Femur (tissue), 1 donor: ENCODE measurements at regions not wholly inside any gene's neighbourhood (a gene's known extent, or its start where the extent isn't known, plus 50 kb on each side); places are given as distances from the start of the nearest gene placed in this dataset.
"Not testable (repeated sequence)": the region's sequence is repeated elsewhere in the genome, so short reads cannot be mapped to it uniquely, and the experiment has no call there.

Experiments used
- DNase-seq: peaks from one replicate; pipeline ENCODE4 v3.0.0-alpha.2; 2017

DNA sequence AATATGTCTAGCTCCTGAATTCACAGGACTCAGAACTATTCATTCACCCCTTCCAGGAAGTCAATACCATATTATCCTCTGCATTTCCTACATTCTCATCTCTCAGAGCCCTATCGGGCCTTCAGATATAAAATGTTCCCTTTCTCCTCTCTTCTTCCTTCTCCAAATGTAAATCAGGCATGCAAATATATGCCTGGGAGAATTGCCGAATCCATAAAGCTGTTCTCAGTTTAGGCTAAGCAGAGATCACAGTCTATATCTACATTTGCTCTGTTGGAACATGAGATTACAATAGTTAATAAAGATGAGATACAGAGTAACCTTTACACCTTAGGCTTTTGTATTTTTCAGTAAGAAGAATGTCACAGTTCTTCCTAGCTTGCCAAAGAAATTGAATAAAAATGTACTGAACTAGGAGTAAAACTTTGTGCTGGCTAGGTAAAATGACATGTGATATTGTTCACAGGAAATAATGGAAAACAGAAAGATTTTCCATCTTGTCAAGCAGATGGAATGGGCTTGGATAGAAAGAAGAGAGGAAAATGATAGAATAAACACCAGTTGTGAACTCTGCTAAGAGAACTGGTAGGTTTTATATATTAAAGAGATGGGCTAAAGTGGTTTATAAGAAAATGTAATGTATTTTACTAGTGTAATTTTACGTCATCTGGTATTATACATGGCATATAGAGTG, 161.5 kb downstream of the NRIP1 start:
- DNase-seq = no peak

DNA sequence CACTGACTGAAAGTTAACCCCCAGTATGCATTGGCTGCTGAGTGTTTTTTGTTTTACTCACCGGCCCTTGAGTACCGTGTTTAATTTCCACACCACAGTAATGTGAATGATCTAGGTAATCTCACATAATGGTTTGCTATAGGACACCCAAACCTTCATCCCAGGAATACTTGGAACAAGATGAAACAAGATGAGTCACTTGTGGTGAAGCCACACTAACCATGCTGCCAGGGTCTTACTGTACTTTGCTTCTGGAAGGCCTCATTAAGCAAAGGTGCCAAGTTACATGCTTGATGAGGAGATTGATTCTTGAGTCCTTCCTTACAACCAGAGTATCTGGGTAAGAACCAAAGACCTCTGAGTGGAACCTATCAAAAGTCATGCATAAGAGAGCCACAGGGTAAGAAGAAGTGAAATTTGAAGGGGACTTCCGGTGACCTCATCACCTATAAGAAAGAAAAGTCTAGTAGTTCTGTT, 163.3 kb downstream of the NRIP1 start:
- DNase-seq = no peak

DNA sequence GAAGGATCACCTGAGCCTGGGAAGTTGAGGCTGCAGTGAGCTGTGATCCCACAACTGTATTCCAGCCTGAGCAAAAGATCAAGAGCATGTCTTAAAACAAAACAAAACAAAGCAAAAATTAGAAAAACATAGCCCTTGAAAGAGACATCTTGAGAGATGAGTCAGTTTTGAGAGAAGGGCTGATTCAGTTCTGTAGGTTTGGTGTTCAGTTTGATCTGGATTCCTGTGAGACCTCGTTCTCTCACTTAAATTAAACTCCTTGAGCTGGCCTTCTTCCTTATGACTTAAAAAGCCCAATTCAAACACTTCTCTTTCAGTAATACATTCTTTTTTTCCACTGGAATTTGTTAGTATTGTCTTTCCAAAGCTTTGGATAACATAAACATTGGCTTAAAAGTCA, 164.2 kb downstream of the NRIP1 start:
- DNase-seq = no peak

DNA sequence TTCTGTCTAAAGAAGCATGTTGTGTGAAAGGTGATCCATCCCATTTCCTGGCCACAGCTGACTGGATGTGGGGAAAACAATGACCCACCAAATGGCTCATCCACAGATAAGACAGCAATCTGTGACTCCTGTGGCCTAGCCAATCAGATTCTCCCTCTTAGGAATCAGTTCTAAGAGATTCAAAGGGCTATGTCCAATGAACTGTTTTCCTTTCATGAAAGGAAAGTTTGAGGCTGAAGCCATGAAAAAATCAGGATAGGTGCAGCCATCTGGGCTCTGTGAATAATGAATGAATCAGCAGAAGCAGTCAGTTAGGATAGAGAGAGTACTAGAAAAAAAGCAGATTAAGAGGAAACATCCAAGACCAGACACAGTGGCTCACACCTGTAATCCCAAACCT, 164.7 kb downstream of the NRIP1 start:
- DNase-seq = no peak

DNA sequence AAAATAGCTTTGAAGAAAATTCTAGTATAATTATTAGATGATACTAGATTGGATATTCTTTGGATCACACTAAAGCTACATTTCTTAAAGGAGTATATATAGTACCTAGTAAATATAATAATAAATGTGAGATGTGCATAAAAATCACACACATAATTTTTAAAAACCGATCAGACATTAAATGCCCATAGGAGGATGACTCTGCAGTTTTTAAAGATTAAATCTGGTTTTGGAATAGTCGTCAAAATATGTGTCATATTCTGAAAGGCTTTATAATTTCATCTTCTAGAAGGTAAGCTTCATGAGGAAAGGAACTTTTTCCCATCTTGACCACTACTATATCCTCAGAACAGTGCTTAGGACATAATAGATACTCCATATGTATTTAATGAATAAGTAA, 169.0 kb downstream of the NRIP1 start:
- no peak for DNase-seq

DNA sequence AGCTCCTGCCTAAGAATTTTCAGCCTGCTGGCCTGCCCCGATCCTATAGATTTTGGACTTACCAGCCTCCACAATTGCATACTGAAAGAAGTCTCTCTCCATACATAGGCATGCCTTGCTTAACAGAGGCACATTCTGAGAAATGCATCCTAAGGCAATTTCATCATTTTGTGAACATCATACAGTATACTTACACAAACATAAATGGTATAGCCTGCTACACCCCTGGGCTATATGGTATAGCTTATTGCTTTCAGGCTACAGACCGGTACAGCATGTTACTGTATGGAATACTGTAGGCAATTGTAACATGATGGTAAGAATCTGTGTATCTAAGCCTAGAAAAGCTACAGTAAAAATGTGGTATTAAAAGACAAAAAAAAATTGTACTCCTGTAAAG, 174.7 kb downstream of the NRIP1 start:
- no peak for DNase-seq

DNA sequence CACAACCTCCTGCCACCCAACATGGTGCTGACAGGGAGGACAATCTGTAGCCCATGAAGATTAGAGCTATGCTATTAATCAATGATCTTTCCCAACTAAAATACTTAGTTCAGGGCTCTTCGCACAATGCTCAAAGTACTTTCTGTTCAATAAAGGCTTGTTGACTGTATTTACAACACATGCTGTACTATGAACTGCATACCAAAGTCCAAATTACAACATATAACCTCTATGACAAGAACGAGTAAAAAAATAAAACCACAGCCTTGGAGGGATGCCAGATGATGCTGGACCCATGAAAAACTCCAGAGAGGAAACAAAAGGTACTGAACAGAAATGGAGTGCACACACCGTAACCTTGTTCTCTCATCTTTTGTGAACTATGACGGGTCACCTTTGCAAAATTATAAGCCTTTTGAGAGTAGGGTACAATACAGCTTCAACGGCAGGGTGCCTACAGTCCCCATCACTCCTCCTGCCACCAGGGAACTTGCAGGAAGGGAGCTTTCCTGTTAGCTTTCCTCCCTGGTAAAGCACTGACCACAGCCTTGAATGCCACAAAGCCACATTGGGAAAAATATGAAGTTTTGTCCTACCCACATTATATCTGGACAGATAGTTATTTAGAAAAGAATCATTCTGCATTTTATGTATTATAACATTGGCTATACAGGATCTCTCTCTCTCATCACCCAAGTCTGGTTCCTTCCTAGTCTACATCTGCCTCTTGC, 175.6 kb downstream of the NRIP1 start:
- DNase-seq = peak; percentile 19

DNA sequence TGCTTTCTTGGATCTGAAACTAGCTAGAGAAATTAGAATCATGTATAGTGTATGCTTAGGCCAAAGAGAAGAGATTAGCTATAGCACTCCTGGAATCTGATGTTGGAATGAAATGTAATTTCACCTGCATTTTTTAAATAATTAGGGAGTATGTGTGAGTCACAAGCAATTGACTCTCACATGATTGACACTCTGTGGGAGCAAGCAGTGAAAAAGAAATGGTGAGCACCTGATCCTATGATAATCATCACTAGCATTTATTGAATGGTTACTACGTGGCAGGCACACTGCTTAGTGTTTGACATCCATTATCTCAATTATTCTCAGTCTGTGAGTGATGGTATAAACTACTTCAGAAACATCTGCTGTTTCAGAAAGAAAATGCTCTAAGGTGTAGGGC, 176.6 kb downstream of the NRIP1 start:
- no peak for DNase-seq

DNA sequence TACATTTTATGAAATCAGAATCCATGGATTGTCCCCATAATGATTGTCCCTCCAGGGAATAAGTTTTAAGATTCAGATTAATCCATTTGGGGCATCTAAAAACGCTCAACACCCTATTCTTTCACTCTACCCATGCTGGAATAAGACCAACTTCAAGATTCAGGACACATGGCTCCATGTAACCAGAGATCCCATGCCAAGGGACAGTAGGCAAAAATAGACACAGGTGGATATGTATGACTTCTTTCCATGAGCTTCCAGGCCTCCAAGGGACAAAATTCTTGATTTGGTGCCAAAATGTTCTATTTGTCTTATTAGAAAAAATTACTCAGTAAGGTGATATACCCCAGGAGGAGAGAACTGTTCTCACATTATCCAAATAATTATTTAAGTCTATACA, 178.8 kb downstream of the NRIP1 start:
- DNase-seq = no peak

DNA sequence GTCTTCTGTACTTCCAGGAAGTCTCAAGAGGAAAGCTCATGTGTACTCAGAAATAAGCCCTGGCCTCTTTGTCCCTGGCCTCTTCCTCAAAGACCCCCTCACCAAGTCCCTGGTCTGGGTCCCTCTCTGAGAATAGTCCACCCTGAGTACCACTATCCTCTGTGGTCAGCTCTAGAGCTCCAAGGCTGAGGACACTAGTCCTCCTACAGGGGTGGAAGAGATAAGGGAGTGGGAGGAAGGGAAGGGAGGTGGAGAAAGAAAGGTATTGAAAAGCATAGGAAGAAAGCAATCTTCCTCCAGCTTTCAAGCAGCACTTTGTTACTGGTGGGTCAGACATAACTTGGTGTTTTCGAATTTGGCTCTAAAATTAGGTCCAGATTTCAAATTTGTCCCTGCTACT, 181.4 kb downstream of the NRIP1 start:
- no peak for DNase-seq

DNA sequence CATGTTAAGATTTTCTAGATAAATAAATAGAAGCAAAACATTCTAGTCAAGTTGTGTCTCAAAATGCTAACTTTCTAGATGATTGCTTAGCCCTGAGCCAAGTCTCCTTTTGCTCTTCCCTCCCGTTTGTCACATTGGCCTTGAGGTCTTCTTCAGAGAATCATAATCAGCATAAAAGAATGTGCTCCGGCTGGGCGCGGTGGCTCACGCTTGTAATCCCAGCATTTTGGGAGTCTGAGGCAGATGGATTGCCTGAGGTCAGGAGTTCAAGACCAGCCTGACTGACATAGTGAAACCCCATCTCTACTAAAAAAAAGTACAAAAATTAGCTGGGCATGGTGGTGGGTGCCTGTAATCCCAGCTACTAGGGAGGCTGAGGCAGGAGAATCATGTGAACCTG, 182.3 kb downstream of the NRIP1 start:
- DNase-seq = not testable (repeated sequence)

DNA sequence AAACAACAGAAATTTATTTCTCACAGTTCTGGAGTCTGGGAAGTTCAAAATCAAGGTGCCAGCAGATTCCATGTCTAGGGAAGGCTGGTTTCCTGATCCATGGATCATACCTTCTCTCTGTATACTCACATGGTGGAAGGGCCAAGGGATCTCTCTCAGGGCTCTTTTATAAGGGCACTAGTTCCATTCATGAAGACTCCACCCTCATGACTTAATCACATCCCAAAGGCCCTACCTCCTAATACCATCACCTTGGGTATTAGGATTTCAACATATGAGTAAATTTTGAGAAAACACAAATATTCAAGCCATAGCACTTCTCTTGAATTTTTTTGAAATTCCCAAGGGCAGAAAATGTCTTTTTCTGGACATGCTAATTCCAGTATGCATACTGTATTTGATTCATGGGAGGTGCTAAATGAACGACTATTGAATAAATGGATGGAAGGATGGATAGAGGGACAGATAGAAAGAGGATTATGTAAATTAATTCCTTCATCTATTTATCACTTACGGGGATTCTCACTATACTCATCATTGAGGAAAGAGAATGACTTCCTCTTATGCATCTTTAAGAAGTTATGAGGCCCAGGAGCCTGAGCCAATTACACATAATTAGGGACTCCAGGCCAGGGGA, 182.8 kb downstream of the NRIP1 start:
- no peak for DNase-seq

DNA sequence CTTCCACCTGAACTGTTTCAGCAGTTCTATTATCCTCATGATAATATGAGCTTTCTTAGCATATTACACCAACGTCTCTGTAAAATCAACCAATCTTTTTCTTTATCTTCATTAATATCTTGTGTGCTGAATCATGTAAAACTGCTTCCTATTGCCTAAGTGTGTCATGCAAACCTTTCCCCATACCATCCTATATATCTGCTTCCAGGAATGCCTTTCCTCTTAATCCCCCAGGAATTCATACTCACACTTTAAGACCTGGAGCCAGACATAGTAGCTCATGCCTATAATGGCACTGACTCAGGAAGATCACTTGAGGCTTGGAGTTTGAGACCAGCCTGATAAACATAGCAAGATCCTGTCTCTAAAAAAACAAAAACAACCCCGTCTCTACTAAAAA, 183.9 kb downstream of the NRIP1 start:
- no peak for DNase-seq

DNA sequence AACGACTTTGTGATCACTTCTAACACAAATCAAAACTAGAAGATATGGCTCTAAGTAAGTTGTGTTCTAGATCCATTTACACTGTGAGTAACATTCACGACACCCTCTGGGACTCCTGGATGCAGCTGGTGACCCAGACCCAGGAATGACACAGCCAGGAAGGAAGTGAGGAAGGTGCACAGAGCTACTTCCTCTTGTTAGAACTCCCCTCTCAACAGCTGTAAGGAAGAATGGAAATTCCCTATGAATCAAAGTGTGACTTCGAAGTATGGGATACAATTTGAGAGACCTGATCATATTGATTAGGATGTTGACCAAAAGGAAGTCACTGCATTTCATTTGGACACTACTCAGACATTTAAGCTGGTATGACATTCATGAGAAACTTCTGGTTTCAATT, 185.3 kb downstream of the NRIP1 start:
- DNase-seq = no peak

DNA sequence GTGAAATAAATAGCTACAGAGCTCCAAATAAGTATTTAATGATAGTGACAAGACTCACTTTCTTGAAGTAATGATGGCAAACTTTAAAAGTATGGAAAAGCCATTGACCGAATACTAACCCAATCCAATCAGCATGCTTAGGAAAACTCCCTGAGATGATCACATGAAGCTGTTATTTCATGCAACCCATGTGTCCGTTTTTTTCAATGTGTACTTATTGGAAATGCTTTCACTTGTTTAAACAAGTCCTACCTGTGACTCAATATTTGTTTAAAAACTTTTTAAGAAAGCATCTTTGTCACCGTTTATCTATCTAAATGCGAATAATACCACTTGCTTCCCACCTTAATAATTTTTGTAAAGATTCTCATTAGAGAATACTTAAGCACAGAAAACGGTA, 185.8 kb downstream of the NRIP1 start:
- no peak for DNase-seq

DNA sequence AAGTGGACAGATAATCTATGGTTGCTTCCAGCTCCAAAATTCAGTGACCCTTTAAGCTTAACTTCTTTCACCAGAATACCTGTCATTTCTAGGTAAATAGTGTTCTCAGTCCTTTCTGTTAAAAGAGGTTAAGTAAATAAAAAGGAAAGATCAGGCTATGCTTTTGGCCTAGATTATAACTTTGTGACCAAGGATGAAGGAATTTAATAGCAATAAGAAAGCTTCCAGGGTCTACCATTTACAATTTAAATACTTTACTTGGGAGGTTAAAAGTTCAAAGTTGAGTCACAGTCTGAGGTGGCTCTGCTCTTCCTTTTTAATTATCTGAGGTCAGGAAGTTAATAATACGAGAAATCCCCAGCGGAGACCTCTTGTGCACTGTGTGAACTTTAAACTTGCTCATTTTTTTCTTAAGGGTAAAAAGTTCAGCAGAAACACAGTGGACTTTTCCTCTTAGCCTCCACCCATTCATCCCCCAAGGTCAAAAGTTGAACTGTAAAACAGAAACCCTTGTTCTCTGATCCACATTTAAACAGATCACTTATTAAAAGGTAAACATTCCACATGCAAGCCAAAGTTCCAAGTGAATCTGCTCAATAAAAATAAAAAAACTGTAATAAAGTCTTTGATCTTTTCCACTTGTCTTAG, 187.1 kb downstream of the NRIP1 start:
- no peak for DNase-seq

DNA sequence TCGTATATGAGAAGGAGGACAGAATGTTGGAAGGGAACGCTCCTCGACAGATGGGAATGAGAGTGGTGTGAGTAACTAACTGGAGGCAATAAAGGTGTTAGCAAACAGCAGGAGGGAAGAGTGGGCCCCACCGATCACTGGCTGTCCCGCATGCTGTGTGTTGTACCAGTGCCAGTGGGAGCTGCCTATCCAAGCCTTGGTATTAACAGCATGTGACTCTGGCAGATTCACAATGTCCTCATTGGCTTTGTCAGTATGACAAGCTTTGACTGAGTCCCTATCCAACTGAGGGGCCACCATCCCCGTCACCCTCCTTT, 188.3 kb downstream of the NRIP1 start:
- DNase-seq = no peak

DNA sequence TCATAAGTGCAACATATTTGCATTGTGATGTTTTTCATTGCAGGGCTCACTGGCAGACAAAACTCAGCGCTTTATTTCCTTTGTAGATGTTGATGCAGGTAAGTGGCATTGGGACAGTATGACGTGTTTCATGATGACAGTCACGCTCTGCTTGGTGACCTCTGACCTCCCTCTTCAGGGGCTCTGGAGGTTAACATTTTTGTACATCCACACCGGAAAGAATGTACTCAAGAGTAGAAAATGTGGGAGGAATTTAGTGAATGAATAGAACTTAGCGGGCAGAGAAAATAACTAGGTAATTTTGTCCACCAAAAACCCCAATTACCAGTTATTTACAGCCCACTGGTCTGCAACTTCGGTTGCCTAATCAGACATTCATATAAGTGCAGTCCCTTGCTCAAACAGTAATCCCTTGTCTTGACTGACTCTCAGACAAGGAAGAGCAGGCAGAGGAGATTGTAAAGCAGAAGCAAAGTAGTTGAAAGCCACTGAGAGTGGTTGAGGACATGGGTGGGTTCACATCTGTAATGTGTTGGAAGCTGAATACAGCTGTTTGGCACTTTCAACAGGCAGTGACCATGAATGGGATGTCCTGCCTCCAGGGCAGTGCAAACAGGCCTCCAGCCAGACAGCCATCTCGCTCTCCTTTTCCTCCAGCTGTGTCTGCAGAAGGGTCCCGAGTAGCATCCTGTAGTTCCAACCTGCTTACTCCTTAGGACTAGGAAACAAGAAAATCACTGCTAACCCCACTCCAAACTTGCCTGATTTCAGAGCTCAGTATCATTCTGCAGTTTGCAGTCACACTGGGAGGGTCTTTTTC, 188.9 kb downstream of the NRIP1 start:
- peak; percentile 26 for DNase-seq

DNA sequence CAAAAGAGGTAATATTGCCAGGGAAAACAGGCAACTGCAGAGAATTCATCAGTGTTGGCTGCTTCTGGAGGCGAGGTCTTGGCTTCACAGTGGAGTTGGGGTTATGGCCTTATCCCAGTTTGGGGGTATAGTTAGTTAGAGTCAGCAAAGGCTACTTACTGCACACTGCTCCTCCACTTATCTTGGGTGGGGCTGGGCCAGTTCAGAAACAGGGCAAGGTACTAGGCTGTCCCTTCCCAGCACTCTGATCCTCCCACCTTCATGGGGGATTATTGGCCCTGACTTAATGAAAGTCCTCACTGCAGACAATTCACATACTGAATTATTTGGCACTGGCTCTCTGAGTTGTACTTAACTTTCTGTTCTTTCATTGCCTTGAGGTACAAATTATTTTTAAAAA, 189.6 kb downstream of the NRIP1 start:
- no peak for DNase-seq

DNA sequence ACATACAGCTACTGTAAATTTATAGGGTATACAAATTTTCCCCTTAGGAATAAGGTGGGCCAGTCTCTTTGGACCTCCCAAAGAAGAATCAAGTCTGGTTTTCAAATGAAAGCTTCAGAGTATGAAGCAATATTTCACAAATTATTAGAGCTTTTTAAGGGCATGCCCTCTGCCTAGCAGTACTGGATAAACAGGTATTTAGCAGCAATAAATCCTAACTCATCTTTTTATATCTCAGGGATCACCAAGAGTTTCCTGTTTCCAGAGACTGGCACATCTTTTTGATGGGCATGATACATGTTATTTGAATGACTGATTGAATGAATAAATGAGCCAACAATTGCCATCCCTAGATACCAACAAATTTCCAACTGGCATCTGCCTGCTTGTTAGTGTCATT, 190.4 kb downstream of the NRIP1 start:
- no peak for DNase-seq

DNA sequence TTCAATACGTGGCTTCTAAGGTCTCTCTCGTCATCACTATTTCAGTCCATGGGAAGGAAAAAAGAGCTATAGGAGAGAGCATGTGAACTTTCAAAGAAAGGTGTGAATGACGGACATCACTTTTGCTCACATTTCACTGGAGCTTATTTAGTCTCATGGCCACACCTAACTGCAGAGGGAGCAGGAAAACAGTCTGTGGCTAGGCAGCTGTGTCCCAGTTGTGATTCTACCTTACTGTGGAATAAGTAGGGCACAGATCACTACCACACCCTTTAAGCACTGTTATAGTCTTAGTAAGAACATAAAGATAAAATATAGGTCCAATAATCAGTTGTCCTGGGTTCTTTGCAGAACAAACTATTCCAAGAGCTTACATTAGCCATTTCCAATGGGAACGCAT, 192.9 kb downstream of the NRIP1 start:
- no peak for DNase-seq

DNA sequence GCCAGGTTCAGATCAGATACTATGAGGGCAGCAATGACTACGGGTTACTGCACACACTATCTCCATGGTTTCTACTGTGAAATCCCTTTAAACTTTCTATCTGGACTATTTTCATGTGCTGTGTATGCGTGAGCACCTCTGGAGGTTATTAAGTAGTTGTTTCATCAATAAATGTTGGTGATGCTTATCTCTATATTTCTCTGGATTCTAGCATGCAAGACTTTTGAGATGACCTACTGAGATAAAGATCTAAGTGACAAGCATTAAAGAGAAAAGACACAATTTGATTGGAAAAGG, 194.0 kb downstream of the NRIP1 start:
- no peak for DNase-seq
